ENCODE measurements at regions not wholly inside any gene's neighbourhood (a gene's known extent, or its start where the extent isn't known, plus 50 kb on each side); places are given as distances from the start of the nearest gene placed in this dataset.

DNA sequence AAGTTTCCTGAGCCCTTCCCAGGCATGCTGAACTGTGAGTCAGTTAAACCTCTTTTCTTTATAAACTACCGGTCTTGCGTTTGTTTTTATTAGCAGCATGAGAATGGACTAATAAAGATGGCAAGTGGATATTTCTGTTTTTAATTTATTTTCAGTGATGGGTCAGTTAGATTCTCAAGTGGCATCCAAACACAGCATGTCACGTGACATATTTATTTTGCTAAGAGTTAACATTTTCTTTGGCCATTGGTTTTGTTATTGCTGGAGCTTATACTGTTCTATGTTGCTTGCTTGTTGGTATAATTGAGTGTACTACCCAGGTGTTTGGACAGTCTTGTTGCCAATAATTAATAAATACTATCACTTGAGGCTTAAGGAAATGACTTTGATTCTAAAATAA lies 181.7 kb upstream of the MALRD1 start:
- TF ChIP-seq, protein P1, sequence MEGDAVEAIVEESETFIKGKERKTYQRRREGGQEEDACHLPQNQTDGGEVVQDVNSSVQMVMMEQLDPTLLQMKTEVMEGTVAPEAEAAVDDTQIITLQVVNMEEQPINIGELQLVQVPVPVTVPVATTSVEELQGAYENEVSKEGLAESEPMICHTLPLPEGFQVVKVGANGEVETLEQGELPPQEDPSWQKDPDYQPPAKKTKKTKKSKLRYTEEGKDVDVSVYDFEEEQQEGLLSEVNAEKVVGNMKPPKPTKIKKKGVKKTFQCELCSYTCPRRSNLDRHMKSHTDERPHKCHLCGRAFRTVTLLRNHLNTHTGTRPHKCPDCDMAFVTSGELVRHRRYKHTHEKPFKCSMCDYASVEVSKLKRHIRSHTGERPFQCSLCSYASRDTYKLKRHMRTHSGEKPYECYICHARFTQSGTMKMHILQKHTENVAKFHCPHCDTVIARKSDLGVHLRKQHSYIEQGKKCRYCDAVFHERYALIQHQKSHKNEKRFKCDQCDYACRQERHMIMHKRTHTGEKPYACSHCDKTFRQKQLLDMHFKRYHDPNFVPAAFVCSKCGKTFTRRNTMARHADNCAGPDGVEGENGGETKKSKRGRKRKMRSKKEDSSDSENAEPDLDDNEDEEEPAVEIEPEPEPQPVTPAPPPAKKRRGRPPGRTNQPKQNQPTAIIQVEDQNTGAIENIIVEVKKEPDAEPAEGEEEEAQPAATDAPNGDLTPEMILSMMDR (IDR thresholded peaks at IDR 0.05): no peak
- TF ChIP-seq POLR2AphosphoS5 (IDR thresholded peaks at IDR 0.05) (no peak), POLR2A (IDR thresholded peaks at IDR 0.05) (no peak)
